Tibial artery (tissue), 4 donors: ENCODE measurements at regions not wholly inside any gene's neighbourhood (a gene's known extent, or its start where the extent isn't known, plus 50 kb on each side); places are given as distances from the start of the nearest gene placed in this dataset.

Experiments
- DNase-seq, 2 donors: peaks; one replicate each; pipeline ENCODE4 v3.0.0-alpha.2; 2019
- H3K27ac ChIP-seq, 2 donors: fragments of 200-600 bp; sonication (generic) in 1 of 2; 1 replicate in 1 of 2; 2 replicates in 1 of 2; pipeline ENCODE4 v1.5.1; 2018 to 2019; ENCODE audit warnings: mild to moderate bottlenecking in 1 of 2
- H3K27me3 ChIP-seq, 2 donors: fragments of 200-600 bp; sonication (generic) in 1 of 2; one replicate each; pipeline versions ENCODE4 v1.5.1 to v1.6.0; 2016 to 2019
- H3K36me3 ChIP-seq, 3 donors: fragments of 200-600 bp; sonication (generic) in 2 of 3; one replicate each; pipeline ENCODE4 v1.5.1; 2016 to 2019; ENCODE audit warnings: mild to moderate bottlenecking in 2 of 3
- H3K4me1 ChIP-seq, 4 donors: fragments of 200-600 bp; sonication (generic) in 2 of 4; 1 replicate in 3 of 4; 2 replicates in 1 of 4; pipeline ENCODE4 v1.5.1; 2016 to 2019
- H3K4me3 ChIP-seq, 2 donors: fragments of 200-600 bp; sonication (generic) in 1 of 2; 1 replicate in 1 of 2; 2 replicates in 1 of 2; pipeline ENCODE4 v1.5.1; 2018 to 2019; ENCODE audit warnings: mild to moderate bottlenecking in 2 of 2
- H3K9me3 ChIP-seq, 3 donors: fragments of 200-600 bp; sonication (generic) in 1 of 3; one replicate each; pipeline ENCODE4 v1.5.1; 2016 to 2019
- intact Hi-C: fragments of 100-400 bp; cut with DNase I; formaldehyde crosslinking; loops from one replicate; pipeline ENCODE4 v1.15.0; 2023; ENCODE audit warnings: low total_unique reads
- TF ChIP-seq, protein P1 (sequence below), 2 experiments: fragments of 200-600 bp in 1 of 2; fragments of 450-650 bp in 1 of 2; IDR thresholded peaks; one replicate each; pipeline ENCODE4 v1.5.1; 2017 to 2019; ENCODE audit warnings: antibody characterized with exemption in 2 of 2, mild to moderate bottlenecking in 1 of 2, moderate library complexity in 1 of 2

DNA sequence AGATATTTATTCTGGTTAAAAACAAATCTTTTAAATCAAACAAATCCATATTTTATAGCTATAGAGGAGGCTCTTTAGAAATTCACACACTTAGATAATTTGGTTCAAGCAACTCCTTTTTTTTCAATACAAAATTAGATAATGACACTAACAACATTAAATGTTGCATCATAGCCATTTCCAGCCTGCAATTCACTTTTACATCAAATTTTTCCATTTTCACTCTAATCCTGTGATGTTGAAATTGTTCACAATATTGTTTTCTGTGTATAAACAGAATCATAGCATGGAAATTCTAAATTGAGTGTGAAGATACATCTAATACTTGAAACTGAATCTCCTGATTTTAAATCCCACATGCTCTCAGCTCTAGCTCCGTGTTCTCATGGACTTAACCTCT, 482.6 kb downstream of the INHBA start:
- Histone ChIP-seq H3K27ac (no peak overlapping the region), H3K27me3 (no peaks in the 10 kb centered on the region), H3K9me3 (no peaks in the 10 kb centered on the region), H3K4me1 (no peaks in the 10 kb centered on the region), H3K36me3 (no peaks in the 10 kb centered on the region), H3K4me3 (no peak overlapping the region)
- intact Hi-C loops = no loop called here
- TF ChIP-seq, protein P1, sequence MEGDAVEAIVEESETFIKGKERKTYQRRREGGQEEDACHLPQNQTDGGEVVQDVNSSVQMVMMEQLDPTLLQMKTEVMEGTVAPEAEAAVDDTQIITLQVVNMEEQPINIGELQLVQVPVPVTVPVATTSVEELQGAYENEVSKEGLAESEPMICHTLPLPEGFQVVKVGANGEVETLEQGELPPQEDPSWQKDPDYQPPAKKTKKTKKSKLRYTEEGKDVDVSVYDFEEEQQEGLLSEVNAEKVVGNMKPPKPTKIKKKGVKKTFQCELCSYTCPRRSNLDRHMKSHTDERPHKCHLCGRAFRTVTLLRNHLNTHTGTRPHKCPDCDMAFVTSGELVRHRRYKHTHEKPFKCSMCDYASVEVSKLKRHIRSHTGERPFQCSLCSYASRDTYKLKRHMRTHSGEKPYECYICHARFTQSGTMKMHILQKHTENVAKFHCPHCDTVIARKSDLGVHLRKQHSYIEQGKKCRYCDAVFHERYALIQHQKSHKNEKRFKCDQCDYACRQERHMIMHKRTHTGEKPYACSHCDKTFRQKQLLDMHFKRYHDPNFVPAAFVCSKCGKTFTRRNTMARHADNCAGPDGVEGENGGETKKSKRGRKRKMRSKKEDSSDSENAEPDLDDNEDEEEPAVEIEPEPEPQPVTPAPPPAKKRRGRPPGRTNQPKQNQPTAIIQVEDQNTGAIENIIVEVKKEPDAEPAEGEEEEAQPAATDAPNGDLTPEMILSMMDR (IDR thresholded peaks at IDR 0.05) = no peak
- no peak for DNase-seq

DNA sequence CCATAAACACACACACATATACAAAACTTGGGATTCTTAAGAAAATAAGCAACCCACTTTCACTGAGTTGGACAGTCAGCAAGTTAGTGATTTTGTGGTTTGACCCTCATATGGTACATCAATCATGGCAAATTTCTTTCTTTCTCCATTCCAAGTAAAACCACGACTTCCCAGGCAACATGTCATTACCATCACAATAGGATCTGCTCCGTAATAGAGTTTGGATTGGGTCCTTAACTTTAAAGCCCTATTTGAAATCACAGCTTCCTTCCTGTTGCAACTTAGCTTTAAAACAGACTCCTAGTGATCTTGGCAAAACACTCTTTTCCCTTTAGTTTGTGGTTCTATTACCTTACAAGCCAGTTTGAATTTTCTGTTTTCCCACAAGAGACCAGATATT, 483.6 kb downstream of the INHBA start:
- Histone ChIP-seq H3K27ac (no peak overlapping the region), H3K36me3 (no peaks in the 10 kb centered on the region), H3K9me3 (no peaks in the 10 kb centered on the region), H3K4me1 (no peaks in the 10 kb centered on the region), H3K27me3 (no peaks in the 10 kb centered on the region), H3K4me3 (no peak overlapping the region)
- no peak for DNase-seq
- intact Hi-C loops = no loop called here
- TF ChIP-seq, protein P1 (IDR thresholded peaks at IDR 0.05) = no peak

DNA sequence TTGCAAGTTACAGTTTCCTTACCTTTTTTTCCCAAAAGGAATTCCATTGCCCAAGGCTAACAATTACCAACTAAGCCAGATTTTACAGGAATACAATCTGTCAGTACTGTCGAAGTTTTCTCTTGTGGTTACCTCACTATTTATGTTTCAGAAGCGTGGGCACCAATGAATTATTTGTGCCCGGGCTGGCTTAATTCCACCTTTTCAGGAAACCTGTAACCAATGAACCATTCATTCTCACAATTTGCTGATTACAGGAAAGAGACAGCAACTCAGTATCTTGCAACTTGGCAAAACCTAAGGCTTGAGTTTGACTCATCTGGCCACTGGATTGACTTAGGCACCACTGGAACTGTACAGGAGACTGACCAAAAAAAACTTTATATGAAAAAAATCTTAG, 485.6 kb downstream of the INHBA start:
- no peak for DNase-seq
- TF ChIP-seq, protein P1 (IDR thresholded peaks at IDR 0.05) = no peak
- Histone ChIP-seq H3K4me1 (no peaks in the 10 kb centered on the region), H3K4me3 (no peak overlapping the region), H3K27me3 (no peaks in the 10 kb centered on the region), H3K9me3 (no peaks in the 10 kb centered on the region), H3K27ac (no peak overlapping the region), H3K36me3 (no peaks in the 10 kb centered on the region)
- intact Hi-C loops = no loop called here

DNA sequence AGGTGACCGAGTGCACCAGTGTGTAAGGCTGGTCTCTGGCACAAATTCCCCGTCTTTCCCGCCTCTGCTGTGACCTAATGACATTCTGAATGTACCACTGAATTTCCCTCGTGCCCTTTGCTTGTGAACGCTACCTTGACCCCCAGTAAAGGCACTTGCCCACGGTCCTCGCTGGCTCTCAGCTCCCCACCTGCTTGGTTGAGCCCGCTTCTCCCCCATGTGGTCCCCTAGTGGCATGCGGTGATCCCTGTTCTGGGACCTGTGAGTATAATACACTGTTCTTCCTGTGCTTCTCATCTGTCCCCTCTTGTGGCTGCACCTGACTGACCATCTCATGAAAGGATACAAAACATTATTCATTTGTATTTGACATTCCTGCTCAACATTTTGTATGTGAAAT, 495.7 kb downstream of the INHBA start:
- H3K36me3 ChIP-seq = no peaks in the 10 kb centered on the region
- H3K9me3 ChIP-seq = no peaks in the 10 kb centered on the region
- no peak overlapping the region for H3K4me3 ChIP-seq
- no peaks in the 10 kb centered on the region for H3K27me3 ChIP-seq
- DNase-seq = no peak
- no peak overlapping the region for H3K27ac ChIP-seq
- TF ChIP-seq, protein P1 (IDR thresholded peaks at IDR 0.05) = no peak
- intact Hi-C loops = no loop called here
- H3K4me1 ChIP-seq = no peaks in the 10 kb centered on the region

DNA sequence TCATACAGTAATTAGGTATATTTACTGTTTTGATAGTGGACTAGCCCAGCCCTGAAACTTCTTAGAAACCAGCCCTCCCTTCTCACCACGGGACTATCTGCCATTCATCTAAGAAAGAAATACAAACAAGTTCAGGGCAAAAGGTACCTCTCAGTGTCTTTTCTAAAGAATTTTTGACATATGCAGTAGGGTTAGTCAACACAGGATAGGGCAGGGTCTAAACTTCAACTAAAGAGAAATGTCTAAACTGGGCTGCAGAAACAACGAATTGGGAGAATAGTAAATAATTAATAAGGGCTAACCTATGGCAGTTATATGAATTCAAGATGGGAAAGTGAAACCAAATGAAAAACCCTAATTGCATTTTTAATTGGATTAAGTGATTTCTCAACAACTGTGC, 496.6 kb downstream of the INHBA start:
- TF ChIP-seq, protein P1 (IDR thresholded peaks at IDR 0.05) = no peak

DNA sequence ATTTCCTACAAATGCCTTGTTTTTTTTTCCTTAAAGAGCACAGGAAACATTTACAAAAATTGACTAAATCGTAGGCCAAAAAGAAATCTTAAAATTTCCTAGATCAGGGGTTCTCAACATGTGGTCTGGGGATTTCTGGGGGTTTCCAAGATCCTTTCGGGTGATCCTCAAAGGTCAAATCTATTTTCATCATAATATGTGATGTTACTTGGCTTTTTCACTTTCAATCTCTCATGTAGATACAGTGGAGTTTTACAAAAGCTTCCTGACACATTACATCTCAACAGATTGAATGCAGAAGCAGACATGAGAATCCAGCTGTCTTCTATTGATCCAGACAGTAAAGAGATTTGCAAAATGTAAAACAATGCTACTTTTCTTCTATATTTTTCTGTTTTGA, 497.3 kb downstream of the INHBA start:
- Histone ChIP-seq H3K9me3 (no peaks in the 10 kb centered on the region), H3K27ac (no peak overlapping the region), H3K27me3 (no peaks in the 10 kb centered on the region), H3K4me1 (no peaks in the 10 kb centered on the region), H3K4me3 (no peak overlapping the region), H3K36me3 (no peaks in the 10 kb centered on the region)
- TF ChIP-seq, protein P1 (IDR thresholded peaks at IDR 0.05) = no peak
- no peak for DNase-seq
- intact Hi-C loops = no loop called here

More for the DNA sequence above, 496.6 kb downstream of the INHBA start:
- no peaks in the 10 kb centered on the region for H3K4me1 ChIP-seq
- intact Hi-C loops = no loop called here
- no peak for DNase-seq
- no peak overlapping the region for H3K27ac ChIP-seq
- no peaks in the 10 kb centered on the region for H3K36me3 ChIP-seq
- H3K9me3 ChIP-seq = no peaks in the 10 kb centered on the region
- no peak overlapping the region for H3K4me3 ChIP-seq
- no peaks in the 10 kb centered on the region for H3K27me3 ChIP-seq
